ENCODE measurements at regions not wholly inside any gene's neighbourhood (a gene's known extent, or its start where the extent isn't known, plus 50 kb on each side); places are given as distances from the start of the nearest gene placed in this dataset.
A peak's percentile ranks its signal among the peaks of the same experiment; 100 is the strongest.

DNA sequence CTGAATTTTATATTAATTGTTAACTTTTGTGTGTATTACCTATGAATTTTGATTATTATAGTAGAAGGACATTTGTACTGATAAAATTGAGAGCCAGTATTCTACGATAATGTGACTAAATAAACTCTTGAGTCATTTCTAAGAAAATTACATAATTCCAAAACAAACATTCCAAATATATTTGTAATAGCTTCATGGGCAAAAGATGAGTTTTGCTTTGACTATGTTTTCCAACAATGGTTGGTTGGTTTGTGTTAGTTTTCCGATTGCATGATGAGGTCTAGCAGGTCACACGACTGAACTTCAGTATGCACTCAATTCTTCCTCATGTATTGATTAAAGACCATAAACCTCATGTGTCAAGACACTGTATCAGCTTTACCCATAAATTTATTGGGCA lies 71.7 kb upstream of the WDR75 start:
- no peak for DNase-seq

DNA sequence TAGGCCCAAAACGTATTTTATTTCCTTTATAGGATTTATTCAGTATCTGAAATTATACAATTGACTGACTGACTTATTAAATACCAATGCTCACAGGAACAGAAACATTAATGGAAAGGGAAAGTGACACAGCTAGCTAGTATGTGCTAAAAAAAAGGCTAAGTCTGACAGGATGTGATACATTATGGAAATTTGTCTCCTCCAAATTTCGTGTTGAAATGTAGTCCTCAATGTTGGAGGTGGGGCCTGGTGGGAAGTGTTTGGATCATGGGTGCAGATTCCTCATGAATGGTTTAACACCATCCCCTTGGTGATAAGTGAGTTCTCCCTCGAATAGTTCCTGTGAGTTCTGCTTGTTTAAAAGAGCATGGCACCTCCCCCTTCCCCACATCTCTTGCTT lies 70.6 kb upstream of the WDR75 start:
- DNase-seq = no peak

- peak; percentile 86 for DNase-seq
These were observed 68.5 kb upstream of the WDR75 start for GRCh38 chr2:189372688-189373257.

DNA sequence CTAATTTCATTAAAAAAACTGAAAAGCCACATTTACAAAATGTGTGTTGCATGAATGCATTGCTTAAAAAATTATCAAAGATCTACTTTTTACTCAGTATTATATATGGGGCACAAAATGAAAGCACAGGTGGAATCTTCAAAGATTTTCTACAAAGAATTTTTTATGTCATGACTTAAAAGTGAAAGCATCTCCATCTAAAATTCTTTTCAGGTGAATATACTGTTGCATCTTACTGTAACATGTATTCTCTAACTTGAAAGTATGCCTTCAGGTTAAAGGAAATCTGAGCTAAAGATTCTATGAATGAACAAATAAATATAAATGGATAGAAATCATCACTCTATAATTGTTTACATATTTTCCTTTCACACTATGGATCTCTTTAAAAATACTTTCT lies 66.8 kb upstream of the WDR75 start:
- no peak for DNase-seq

GRCh38 chr2:189375842-189376241 lies 65.4 kb upstream of the WDR75 start:
- no peak for DNase-seq

DNA sequence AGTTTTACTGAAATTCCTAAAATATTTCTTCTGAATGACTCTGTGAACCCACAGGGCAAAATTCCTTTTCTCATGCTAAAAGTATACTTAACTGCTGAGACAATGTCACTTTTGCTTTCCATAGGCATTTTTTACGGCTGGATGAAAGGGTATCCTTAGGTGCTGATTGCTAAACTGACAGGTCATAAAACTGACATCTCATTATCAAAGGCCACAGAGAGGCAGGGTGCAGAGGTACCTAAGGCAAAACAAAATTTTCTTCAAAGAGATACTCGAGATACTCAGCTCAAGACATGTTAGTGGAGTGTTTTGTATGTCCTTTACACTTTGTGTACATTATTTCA lies 62.0 kb upstream of the WDR75 start:
- no peak for DNase-seq

DNA sequence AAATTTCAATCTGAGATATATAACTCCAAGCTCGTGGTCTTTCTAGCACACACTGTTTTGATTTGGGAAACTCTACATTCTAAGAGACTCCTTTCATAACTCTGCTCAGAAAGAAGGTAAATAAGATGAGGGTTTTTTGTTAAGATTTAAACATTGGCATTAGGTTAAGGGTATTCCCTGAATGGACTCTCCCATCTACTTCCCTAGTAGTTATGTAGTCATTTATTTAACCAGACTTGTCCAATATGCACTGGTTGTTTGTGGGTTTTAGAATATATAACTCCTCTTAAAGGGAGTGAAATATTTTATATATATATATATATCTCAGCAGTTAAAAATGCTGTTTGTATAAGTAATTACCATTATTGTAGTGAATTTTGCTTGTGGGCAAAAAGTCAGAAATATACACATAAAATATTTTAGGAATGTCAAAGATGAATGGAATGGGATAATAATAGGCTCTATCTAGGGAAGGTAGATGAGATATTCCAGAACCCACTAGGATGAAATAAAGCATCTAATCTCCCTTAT lies 61.5 kb upstream of the WDR75 start:
- DNase-seq = no peak

DNA sequence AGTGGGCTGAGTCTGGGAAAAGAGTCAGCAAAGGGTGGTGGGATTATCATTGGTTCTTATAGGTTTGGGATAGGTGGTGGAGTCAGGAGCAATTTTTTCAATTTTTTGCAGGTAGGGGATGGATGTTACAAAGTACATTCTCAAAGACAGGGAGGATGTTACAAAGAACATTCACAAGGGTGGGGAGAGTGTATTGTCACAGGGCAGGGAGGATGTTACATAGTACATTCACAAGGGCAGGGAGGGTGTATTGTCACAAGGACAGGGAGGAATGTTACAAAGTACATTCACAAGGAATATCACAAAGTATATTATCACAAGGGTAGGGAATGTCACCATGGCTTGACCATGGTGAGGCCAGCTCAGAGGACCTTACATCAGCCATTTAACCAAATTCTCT lies 58.6 kb upstream of the WDR75 start:
- no peak for DNase-seq

- no peak for DNase-seq
These were observed 54.5 kb upstream of the WDR75 start for GRCh38 chr2:189386741-189387140.

DNA sequence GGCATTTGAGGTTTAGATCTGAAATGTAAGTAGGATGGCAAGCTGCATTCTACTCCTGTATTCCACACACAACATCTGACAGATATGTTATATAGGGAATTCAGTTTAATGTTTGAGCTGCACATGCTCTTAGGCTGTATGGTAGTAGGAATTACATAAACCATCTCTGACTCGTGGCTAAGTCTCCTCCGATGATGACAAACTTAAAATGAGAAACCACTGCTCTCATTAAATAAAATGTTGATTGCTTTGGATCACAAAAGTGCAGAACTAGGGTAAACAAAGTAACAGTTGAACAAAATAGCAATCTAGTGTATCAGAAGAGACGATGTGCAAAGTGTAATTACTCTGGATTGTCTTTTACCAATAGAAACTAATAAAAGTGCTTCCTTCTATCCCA lies 50.1 kb upstream of the WDR75 start:
- no peak for DNase-seq
